HG02884 (cell line): ENCODE measurements at regions not wholly inside any gene's neighbourhood (a gene's known extent, or its start where the extent isn't known, plus 50 kb on each side); places are given as distances from the start of the nearest gene placed in this dataset.
"Not testable (repeated sequence)": the region's sequence is repeated elsewhere in the genome, so short reads cannot be mapped to it uniquely, and the experiment has no call there.

Experiments used
- ATAC-seq: cut with Tn5 transposase; IDR thresholded peaks from one replicate; pipeline ENCODE4 v1.9.1; 2021; ENCODE audit warnings: mild to moderate bottlenecking, moderate library complexity; ENCODE audit not compliant: unreplicated experiment

DNA sequence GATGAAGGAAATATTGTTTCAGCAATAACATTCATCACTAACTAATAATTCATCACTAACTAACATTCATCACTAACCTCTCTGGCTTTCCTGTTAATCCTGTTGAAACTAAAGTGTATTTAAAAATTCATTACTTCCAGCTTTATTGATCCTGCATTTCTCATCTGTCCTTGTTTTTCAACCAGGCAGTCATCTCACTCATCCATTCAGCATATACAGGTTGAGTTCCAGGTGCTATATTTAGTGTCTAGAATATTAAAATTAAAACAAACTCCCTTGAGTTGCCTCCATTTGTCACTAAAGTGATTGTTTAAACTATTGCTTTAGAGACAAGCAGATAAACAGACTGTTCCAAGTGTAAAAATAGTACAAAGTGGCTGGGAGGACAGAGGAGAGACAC is 58.1 kb downstream of the ATXN7L3B start:
- no peak for ATAC-seq

- ATAC-seq = no peak
These were observed 61.2 kb downstream of the ATXN7L3B start for GRCh38 chr12:74598819-74599218.

- no peak for ATAC-seq
These were observed 62.3 kb downstream of the ATXN7L3B start for GRCh38 chr12:74599932-74600331.

GRCh38 chr12:74600817-74601216 is 63.2 kb downstream of the ATXN7L3B start:
- ATAC-seq = not testable (repeated sequence)

- ATAC-seq = no peak
These were observed 65.4 kb downstream of the ATXN7L3B start for GRCh38 chr12:74602881-74603672.

DNA sequence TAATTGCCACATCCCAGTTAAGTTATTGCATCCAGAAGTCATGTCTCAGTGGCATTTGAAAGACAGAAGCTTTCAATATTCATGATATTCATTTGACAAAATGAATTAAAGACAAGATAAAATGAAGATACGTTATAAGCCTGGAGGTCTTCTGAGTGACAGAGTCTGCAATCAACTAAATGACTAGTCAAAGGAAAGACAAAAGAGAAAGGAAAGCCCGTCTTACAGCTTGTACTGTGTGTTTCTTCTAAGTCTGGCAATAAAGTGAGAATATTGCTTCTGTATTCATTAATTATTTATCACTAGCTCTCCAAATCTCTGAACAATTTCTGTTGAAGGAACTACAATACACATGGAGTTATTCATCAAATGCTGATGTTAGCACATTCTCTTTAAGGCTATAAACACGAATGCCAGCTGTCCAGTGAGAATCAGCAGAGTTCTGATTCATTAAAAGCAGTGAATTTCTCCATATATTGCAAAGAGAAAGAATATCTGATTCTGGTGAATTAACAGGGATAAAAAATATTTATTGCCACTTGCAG is 70.7 kb downstream of the ATXN7L3B start:
- ATAC-seq = no peak

DNA sequence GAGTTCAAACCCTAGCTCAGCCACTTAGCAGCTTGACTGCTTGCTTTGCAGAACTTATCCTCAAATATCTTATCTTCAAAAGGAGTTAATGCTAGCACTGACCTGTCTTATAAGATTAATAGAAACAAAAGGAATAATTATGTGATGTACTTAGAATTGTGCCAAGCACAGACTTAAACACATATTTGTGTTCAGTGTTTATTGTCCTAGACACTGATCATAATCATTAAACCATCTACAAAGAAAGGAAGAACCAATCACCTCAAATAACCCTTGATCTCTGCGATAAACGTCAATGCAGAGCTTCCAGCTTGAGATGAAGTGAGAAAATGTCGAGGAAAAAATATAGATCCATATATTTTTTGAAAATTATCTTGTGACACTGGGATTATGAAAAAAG is 73.1 kb downstream of the ATXN7L3B start:
- ATAC-seq = no peak

GRCh38 chr12:74614426-74614825 is 76.8 kb downstream of the ATXN7L3B start:
- no peak for ATAC-seq

DNA sequence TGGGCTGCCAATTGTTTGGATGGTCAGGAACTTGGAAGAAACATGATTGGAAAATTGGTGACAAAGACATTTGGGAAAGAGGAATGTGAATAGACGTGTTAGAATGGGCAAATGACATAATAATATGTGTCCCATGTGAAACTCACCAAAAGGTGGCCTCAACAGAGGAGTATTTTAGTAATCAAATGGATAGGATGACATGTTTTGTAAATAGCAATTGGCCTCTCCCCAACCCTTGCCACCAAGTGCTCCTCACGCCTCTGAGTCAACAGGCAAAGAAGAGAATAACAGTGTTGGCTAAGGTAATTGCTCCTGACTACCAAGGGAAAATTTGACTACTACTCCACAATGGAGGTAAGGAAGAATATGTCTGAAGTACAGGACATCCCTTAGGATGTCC is 81.4 kb downstream of the ATXN7L3B start:
- no peak for ATAC-seq

DNA sequence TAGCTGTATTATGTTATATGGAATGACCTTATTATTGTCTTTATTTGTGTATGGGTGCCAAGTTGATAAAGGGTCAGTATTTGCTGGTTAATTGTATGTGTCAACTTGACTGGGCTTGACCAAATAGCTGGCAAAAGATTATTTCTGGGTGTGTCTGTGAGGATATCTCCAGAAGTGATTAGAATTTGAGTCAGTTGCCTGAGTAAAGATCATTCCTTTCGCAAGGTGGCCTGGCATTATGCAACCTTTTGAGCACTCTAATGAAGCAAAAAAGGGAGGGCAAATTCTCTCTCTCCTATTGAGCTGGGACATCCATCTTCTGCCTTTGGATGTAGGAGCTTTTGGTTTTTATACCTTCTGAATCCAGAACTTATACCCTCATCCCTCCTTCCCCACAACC is 82.2 kb downstream of the ATXN7L3B start:
- ATAC-seq = no peak

GRCh38 chr12:74620921-74621320 is 83.3 kb downstream of the ATXN7L3B start:
- ATAC-seq = no peak

DNA sequence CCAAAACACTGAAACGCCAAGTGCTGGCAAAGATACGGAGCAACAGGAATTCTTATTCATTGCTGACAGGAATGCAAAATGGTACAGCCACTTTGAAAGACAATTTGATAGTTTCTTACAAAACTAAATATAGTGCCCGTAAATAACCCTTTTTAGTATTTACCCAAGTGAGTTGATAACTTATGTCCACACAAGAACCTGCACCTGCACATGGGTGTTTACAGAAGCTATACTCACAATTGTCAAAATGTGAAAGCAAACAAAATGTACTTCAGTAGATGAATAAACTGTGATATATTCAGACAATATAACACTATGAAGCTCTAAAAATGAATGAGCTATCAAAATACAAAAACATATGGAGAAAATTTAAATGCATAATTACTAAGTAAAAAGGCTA is 86.6 kb downstream of the ATXN7L3B start:
- ATAC-seq = no peak

DNA sequence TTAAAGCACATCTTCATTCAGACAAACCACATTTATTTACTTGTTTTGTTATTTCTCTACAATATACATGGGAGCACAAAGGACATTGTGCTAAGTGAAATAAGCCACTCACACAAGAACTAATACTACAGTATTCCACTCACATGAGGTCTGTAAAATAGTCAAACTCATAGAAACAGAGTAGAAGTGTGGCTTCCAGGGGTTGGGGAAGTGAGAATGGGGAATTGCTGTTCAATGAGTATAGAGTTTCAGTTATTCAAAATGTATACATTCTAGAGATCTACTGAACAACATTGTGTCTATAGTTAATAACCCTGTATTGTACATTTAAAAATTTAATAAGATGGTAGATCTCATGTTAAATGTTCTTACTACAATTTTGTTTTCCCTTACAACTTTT is 88.8 kb downstream of the ATXN7L3B start:
- ATAC-seq = peak; percentile 79

- ATAC-seq = no peak
These were observed 103.6 kb downstream of the ATXN7L3B start for GRCh38 chr12:74641262-74641661.

GRCh38 chr12:74641694-74642093 is 104.1 kb downstream of the ATXN7L3B start:
- no peak for ATAC-seq

- ATAC-seq = no peak
These were observed 107.0 kb downstream of the ATXN7L3B start for GRCh38 chr12:74644681-74645080.

GRCh38 chr12:74646831-74647230 is 109.2 kb downstream of the ATXN7L3B start:
- no peak for ATAC-seq

DNA sequence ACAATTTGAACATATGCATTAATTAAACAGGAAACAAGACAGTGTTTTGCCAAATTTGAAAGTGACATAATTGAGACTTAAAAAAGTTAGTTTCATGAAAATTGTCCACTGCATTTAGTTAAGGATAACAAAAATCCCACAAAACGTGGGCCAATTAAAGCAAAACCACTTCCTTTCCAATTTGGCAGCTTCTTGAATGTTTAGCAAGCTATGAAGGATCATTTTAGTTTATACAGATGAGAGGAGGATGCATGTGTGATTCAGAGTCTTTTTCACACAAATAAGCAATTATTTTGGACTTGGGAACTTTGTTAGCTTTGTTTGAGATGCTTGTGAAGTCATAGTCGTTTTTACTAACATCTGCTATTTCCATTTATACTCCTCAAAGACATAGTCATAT is 109.6 kb downstream of the ATXN7L3B start:
- ATAC-seq = no peak

- no peak for ATAC-seq
These were observed 118.6 kb downstream of the ATXN7L3B start for GRCh38 chr12:74656251-74656650.

DNA sequence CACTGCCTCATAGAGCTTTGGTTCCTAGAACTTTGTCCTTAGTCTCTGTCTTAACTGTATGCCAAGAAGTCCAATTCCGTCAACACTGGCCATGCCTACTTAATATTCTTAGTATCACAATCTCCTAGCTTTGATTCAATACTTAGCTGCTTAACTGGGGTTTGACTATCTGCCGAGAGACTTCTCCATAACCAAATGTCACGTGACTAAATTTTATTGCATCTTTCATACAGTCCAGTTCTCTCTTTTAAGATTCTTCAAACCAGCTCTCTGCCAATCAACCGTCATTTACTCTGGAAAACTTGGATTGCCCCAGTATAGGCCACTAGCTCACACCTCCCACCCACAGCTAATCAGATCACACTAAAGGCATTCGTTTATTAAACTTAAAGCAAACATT is 122.8 kb downstream of the ATXN7L3B start:
- no peak for ATAC-seq

- ATAC-seq = no peak
These were observed 126.3 kb downstream of the ATXN7L3B start for GRCh38 chr12:74663958-74664357.

- ATAC-seq = no peak
These were observed 128.1 kb downstream of the ATXN7L3B start for GRCh38 chr12:74665690-74666089.

DNA sequence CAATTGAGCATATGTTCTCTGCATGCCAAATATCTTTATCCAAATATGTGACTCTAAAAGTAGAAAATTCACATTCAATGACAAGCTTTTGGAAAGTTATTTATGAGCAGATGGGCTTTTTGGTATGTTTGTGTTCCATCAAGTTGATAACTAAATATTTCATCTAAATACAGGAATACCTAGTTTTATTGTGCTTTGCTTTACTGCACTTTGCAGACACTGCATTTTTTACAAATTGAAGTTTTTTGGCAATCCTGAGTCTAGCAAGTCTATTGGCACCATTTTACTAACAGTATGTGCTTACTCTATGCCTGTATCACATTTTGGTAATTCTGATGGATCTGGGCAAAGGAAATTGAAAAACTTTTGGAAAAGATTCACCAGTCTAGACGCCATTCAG is 133.8 kb downstream of the ATXN7L3B start:
- no peak for ATAC-seq
